Neural cell (in vitro differentiated cells): ENCODE measurements at regions not wholly inside any gene's neighbourhood (a gene's known extent, or its start where the extent isn't known, plus 50 kb on each side); places are given as distances from the start of the nearest gene placed in this dataset.

Experiments used
- H2AFZ ChIP-seq: fragments of 200-600, 300-800 bp; sonication (generic), shearing (Covaris generic); 2 replicates; pipeline ENCODE4 v1.6.0; 2014; ENCODE audit warnings: low read depth, mild to moderate bottlenecking, antibody characterized with exemption, low read length, moderate library complexity
- H3F3A ChIP-seq: fragments of 200-600 bp; shearing (Covaris generic); 2 replicates; pipeline ENCODE4 v1.6.1; 2016; ENCODE audit warnings: mild to moderate bottlenecking, moderate library complexity, mixed read lengths, antibody characterized with exemption, low read length; ENCODE audit not compliant: insufficient read depth, poor library complexity, severe bottlenecking
- H3K27ac ChIP-seq: fragments of 200-600, 300-800 bp; sonication (generic), shearing (Covaris generic); 2 replicates; pipeline ENCODE4 v1.5.1; 2014; ENCODE audit warnings: mild to moderate bottlenecking, low read length, moderate library complexity
- H3K27me3 ChIP-seq: fragments of 300-800, 200-600 bp; sonication (generic), shearing (Covaris generic); 2 replicates; pipeline ENCODE4 v1.6.0; 2014; ENCODE audit warnings: mild to moderate bottlenecking, low read depth, low read length, moderate library complexity; ENCODE audit not compliant: insufficient read depth
- H3K36me3 ChIP-seq: fragments of 300-800, 200-600 bp; sonication (generic), shearing (Covaris generic); 2 replicates; pipeline ENCODE4 v1.5.1; 2014; ENCODE audit warnings: mild to moderate bottlenecking, antibody characterized with exemption, low read length, moderate library complexity; ENCODE audit not compliant: insufficient read depth
- H3K4me2 ChIP-seq: fragments of 300-800, 200-600 bp; sonication (generic), shearing (Covaris generic); 2 replicates; pipeline ENCODE4 v1.6.0; 2014; ENCODE audit warnings: mild to moderate bottlenecking, low read length
- H3K4me3 ChIP-seq: fragments of 300-800, 200-600 bp; sonication (generic), shearing (Covaris generic); 2 replicates; pipeline ENCODE4 v1.5.1; 2014; ENCODE audit warnings: mild to moderate bottlenecking, low read length, moderate library complexity
- H3K79me2 ChIP-seq: fragments of 200-600 bp; shearing (Covaris generic); replicated peaks from 2 replicates; pipeline ENCODE4 v1.6.0; 2014; ENCODE audit warnings: mild to moderate bottlenecking, low read length, moderate library complexity; ENCODE audit not compliant: insufficient read depth
- H3K9ac ChIP-seq: fragments of 300-800, 200-600 bp; sonication (generic), shearing (Covaris generic); 2 replicates; pipeline ENCODE4 v1.6.1; 2016; ENCODE audit warnings: mild to moderate bottlenecking, low read length, mixed read lengths
- H3K9me2 ChIP-seq: fragments of 200-600 bp; shearing (Covaris generic); 2 replicates; pipeline ENCODE4 v1.6.1; 2016; ENCODE audit warnings: mild to moderate bottlenecking, low read length, mixed read lengths; ENCODE audit not compliant: insufficient read depth
- H3K9me3 ChIP-seq: fragments of 200-600, 300-800 bp; sonication (generic), shearing (Covaris generic); 2 replicates; pipeline ENCODE4 v1.6.1; 2016; ENCODE audit warnings: mild to moderate bottlenecking, mixed run types, low read length, moderate library complexity, mixed read lengths
- H4K20me1 ChIP-seq: fragments of 200-600 bp; shearing (Covaris generic); 2 replicates; pipeline ENCODE4 v1.6.1; 2016; ENCODE audit warnings: mild to moderate bottlenecking, mixed run types; ENCODE audit not compliant: insufficient read depth
- EP300 ChIP-seq: fragments of 450-650 bp; conservative IDR thresholded peaks from 2 replicates; pipeline ENCODE4 v1.6.1; 2014; ENCODE audit warnings: antibody characterized with exemption, mild to moderate bottlenecking, moderate library complexity; ENCODE audit not compliant: poor library complexity, severe bottlenecking
- EZH2 ChIP-seq: fragments of 200-600, 300-800 bp; shearing (Covaris generic), sonication (generic); IDR thresholded peaks from 2 replicates; pipeline ENCODE4 v1.6.1; 2014; ENCODE audit warnings: antibody characterized with exemption, low read length, borderline replicate concordance, mild to moderate bottlenecking; ENCODE audit not compliant: insufficient read depth, poor library complexity, severe bottlenecking
- MXI1 ChIP-seq: fragments of 450-650 bp; conservative IDR thresholded peaks from 2 replicates; pipeline ENCODE4 v1.6.1; 2014; ENCODE audit warnings: antibody characterized with exemption, mild to moderate bottlenecking; ENCODE audit not compliant: poor library complexity, severe bottlenecking
- POLR2AphosphoS5 ChIP-seq: IDR thresholded peaks from 2 replicates; pipeline ENCODE4 v1.6.1; 2012
- RAD21 ChIP-seq: fragments of 450-650 bp; conservative IDR thresholded peaks from 2 replicates; pipeline ENCODE4 v1.6.1; 2014; ENCODE audit warnings: antibody characterized with exemption, mild to moderate bottlenecking, moderate library complexity
- SMC3 ChIP-seq: fragments of 450-650 bp; conservative IDR thresholded peaks from 2 replicates; pipeline ENCODE4 v1.6.1; 2014; ENCODE audit warnings: antibody characterized with exemption, mild to moderate bottlenecking, moderate library complexity; ENCODE audit not compliant: poor library complexity
- TAF1 ChIP-seq: IDR thresholded peaks from 2 replicates; pipeline ENCODE4 v1.6.1; 2012; ENCODE audit warnings: low read depth
- TF ChIP-seq, protein P1 (sequence below): fragments of 450-650 bp; IDR thresholded peaks from 2 replicates; pipeline ENCODE4 v1.5.1; 2014; ENCODE audit warnings: antibody characterized with exemption, mild to moderate bottlenecking, moderate library complexity; ENCODE audit not compliant: poor library complexity, severe bottlenecking
- TF ChIP-seq, protein P2 (sequence below): IDR thresholded peaks from 2 replicates; pipeline ENCODE4 v1.6.1; 2012; ENCODE audit warnings: borderline replicate concordance

DNA sequence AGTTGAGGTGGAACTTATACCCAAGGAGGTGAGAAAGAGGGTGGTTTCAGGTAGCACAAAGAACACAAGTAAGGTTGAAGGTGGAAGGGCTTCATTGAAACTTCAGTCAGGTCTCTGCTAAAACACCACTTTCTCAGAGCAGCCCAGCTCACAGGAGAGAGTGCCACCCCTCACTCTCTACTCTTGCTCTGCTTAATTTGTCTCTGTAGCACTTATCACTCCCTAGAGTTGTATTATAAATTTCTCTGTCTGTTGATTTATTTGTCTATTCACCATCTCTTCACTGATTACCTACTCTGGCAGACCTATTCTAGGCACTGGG, 353.8 kb upstream of the CNR1 start:
- H3K9ac ChIP-seq, result no peak overlapping the region
- no peak overlapping the region for H3K27ac ChIP-seq
- no peaks in the 10 kb centered on the region for H4K20me1 ChIP-seq
- H2AFZ ChIP-seq, result no peak overlapping the region
- H3K79me2 ChIP-seq, result no peaks in the 10 kb centered on the region
- no peaks in the 10 kb centered on the region for H3K36me3 ChIP-seq
- H3K27me3 ChIP-seq, result no peaks in the 10 kb centered on the region
- H3K4me2 ChIP-seq, result no peak overlapping the region
- H3F3A ChIP-seq, result no peaks in the 10 kb centered on the region
- H3K9me2 ChIP-seq, result no peaks in the 10 kb centered on the region
- no peak overlapping the region for H3K4me3 ChIP-seq
- H3K9me3 ChIP-seq, result no peaks in the 10 kb centered on the region
- TF ChIP-seq EZH2 (no peak), SMC3 (no peak), MXI1 (no peak), EP300 (no peak), TAF1 (no peak), POLR2AphosphoS5 (no peak), RAD21 (no peak)
- TF ChIP-seq, protein P1, sequence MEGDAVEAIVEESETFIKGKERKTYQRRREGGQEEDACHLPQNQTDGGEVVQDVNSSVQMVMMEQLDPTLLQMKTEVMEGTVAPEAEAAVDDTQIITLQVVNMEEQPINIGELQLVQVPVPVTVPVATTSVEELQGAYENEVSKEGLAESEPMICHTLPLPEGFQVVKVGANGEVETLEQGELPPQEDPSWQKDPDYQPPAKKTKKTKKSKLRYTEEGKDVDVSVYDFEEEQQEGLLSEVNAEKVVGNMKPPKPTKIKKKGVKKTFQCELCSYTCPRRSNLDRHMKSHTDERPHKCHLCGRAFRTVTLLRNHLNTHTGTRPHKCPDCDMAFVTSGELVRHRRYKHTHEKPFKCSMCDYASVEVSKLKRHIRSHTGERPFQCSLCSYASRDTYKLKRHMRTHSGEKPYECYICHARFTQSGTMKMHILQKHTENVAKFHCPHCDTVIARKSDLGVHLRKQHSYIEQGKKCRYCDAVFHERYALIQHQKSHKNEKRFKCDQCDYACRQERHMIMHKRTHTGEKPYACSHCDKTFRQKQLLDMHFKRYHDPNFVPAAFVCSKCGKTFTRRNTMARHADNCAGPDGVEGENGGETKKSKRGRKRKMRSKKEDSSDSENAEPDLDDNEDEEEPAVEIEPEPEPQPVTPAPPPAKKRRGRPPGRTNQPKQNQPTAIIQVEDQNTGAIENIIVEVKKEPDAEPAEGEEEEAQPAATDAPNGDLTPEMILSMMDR, result no peak
- TF ChIP-seq, protein P2, sequence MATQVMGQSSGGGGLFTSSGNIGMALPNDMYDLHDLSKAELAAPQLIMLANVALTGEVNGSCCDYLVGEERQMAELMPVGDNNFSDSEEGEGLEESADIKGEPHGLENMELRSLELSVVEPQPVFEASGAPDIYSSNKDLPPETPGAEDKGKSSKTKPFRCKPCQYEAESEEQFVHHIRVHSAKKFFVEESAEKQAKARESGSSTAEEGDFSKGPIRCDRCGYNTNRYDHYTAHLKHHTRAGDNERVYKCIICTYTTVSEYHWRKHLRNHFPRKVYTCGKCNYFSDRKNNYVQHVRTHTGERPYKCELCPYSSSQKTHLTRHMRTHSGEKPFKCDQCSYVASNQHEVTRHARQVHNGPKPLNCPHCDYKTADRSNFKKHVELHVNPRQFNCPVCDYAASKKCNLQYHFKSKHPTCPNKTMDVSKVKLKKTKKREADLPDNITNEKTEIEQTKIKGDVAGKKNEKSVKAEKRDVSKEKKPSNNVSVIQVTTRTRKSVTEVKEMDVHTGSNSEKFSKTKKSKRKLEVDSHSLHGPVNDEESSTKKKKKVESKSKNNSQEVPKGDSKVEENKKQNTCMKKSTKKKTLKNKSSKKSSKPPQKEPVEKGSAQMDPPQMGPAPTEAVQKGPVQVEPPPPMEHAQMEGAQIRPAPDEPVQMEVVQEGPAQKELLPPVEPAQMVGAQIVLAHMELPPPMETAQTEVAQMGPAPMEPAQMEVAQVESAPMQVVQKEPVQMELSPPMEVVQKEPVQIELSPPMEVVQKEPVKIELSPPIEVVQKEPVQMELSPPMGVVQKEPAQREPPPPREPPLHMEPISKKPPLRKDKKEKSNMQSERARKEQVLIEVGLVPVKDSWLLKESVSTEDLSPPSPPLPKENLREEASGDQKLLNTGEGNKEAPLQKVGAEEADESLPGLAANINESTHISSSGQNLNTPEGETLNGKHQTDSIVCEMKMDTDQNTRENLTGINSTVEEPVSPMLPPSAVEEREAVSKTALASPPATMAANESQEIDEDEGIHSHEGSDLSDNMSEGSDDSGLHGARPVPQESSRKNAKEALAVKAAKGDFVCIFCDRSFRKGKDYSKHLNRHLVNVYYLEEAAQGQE, result no peak

DNA sequence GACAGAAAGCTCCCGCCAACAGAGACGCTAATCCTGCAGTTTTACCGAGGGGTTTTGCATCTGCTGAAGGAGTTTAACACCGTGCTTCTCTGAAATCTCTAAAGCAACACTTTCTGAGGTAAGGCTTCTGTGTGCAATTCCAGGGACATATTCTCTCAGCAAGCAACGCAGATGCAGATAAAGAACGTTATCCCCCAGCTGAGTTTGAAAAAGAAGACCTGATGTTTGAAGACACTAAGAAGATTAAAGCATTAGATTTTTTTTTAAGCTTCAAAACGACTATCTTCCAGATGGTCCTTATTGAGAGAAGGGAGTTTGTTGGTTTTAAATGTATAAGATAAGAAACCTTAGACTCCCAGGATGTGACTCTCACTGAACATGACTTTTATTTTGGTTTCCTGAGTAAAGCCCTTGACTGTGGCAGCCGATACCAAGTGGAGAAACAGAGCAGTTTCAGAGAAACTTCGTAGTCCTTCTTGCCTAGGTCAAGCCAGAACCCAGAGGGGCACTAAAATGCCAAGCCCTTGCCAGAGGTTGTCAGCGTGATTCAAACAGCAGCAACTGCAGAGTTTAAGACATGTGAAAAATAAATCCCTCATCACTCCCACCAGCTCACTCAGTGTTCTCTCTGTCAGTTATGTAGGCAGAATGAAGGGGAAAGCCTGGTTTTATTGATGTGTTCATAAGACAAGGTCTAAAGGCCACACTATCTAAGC, 353.3 kb upstream of the CNR1 start:
- H3K4me2 ChIP-seq, result no peak overlapping the region
- H3K27me3 ChIP-seq, result no peaks in the 10 kb centered on the region
- H3K27ac ChIP-seq, result no peak overlapping the region
- TF ChIP-seq RAD21, result no peak
- TF ChIP-seq SMC3, result no peak
- TF ChIP-seq MXI1, result no peak
- no peak for TF ChIP-seq TAF1
- no peak for TF ChIP-seq EP300
- TF ChIP-seq, protein P2, result no peak
- no peak for TF ChIP-seq EZH2
- no peak for TF ChIP-seq POLR2AphosphoS5
- TF ChIP-seq, protein P1, result no peak
- H3F3A ChIP-seq, result no peaks in the 10 kb centered on the region
- H3K4me3 ChIP-seq, result no peak overlapping the region
- no peaks in the 10 kb centered on the region for H4K20me1 ChIP-seq
- H3K9me2 ChIP-seq, result no peaks in the 10 kb centered on the region
- H3K9me3 ChIP-seq, result no peaks in the 10 kb centered on the region
- H3K9ac ChIP-seq, result no peak overlapping the region
- no peaks in the 10 kb centered on the region for H3K36me3 ChIP-seq
- no peaks in the 10 kb centered on the region for H3K79me2 ChIP-seq
- no peak overlapping the region for H2AFZ ChIP-seq
